Liver (tissue), 8 donors: ENCODE measurements at regions not wholly inside any gene's neighbourhood (a gene's known extent, or its start where the extent isn't known, plus 50 kb on each side); places are given as distances from the start of the nearest gene placed in this dataset.

Experiments used
- DNase-seq: peaks from one replicate; pipeline ENCODE4 v3.0.0-alpha.2; 2017; ENCODE audit warnings: low spot score
- H3K27ac ChIP-seq, 2 donors: one replicate each; pipeline ENCODE4 v1.7.0; 2013; ENCODE audit warnings: inconsistent platforms in 2 of 2, low read length in 2 of 2, control low read depth in 1 of 2, low read depth in 1 of 2, mild to moderate bottlenecking in 1 of 2
- H3K27me3 ChIP-seq, 4 donors: one replicate each; pipeline versions ENCODE4 v1.6.1 to v1.7.0; 2013; ENCODE audit warnings: low read length in 3 of 4, inconsistent platforms in 1 of 4, mild to moderate bottlenecking in 1 of 4, moderate library complexity in 1 of 4; ENCODE audit not compliant: control insufficient read depth in 4 of 4, insufficient read depth in 4 of 4
- H3K36me3 ChIP-seq, 4 donors: one replicate each; pipeline versions ENCODE4 v1.6.1 to v1.7.0; 2013; ENCODE audit warnings: low read length in 3 of 4, mild to moderate bottlenecking in 3 of 4, low read depth in 1 of 4, moderate library complexity in 1 of 4; ENCODE audit not compliant: control insufficient read depth in 4 of 4, insufficient read depth in 3 of 4
- H3K4me1 ChIP-seq, 4 donors: one replicate each; pipeline versions ENCODE4 v1.6.1 to v1.7.0; 2013; ENCODE audit warnings: low read length in 3 of 4, mild to moderate bottlenecking in 3 of 4, moderate library complexity in 1 of 4; ENCODE audit not compliant: control insufficient read depth in 4 of 4, insufficient read depth in 4 of 4
- H3K4me3 ChIP-seq, 3 donors: one replicate each; pipeline versions ENCODE4 v1.6.1 to v1.7.0; 2013; ENCODE audit warnings: low read length in 3 of 3, control low read depth in 1 of 3, low read depth in 1 of 3, mild to moderate bottlenecking in 1 of 3
- H3K9ac ChIP-seq, 2 donors: one replicate each; pipeline ENCODE4 v1.7.0; 2013; ENCODE audit warnings: low read length in 2 of 2, mild to moderate bottlenecking in 2 of 2, moderate library complexity in 2 of 2, control low read depth in 1 of 2, low read depth in 1 of 2
- H3K9me3 ChIP-seq, 4 donors: one replicate each; pipeline versions ENCODE4 v1.6.1 to v1.7.0; 2013; ENCODE audit warnings: low read length in 3 of 4; ENCODE audit not compliant: control insufficient read depth in 4 of 4
- ATF3 ChIP-seq: IDR thresholded peaks from 2 replicates; pipeline ENCODE4 v1.6.1; 2016; ENCODE audit warnings: antibody characterized with exemption
- CTCF ChIP-seq: fragments of 150-350 bp; IDR thresholded peaks from 2 replicates; pipeline ENCODE4 v1.5.1; 2017; ENCODE audit warnings: improper control_type of control experiment, low read depth, low read length; ENCODE audit not compliant: missing input control
- EGR1 ChIP-seq, 2 donors: IDR thresholded peaks; 2 replicates each; pipeline ENCODE4 v1.6.1; 2016 to 2018; ENCODE audit warnings: antibody characterized with exemption in 2 of 2, low read depth in 2 of 2
- FOXA1 ChIP-seq: IDR thresholded peaks from 2 replicates; pipeline ENCODE4 v1.6.1; 2016; ENCODE audit warnings: antibody characterized with exemption
- GABPA ChIP-seq, 2 donors: IDR thresholded peaks in 1 of 2; conservative IDR thresholded peaks in 1 of 2; 2 replicates each; pipeline ENCODE4 v1.6.1; 2016; ENCODE audit warnings: antibody characterized with exemption in 2 of 2, mild to moderate bottlenecking in 1 of 2, moderate library complexity in 1 of 2
- HNF4A ChIP-seq, 2 donors: conservative IDR thresholded peaks; 2 replicates each; pipeline ENCODE4 v1.6.1; 2016; ENCODE audit warnings: antibody characterized with exemption in 2 of 2, mild to moderate bottlenecking in 2 of 2
- HNF4G ChIP-seq: IDR thresholded peaks from 2 replicates; pipeline ENCODE4 v1.6.1; 2016; ENCODE audit warnings: antibody characterized with exemption
- JUND ChIP-seq, 2 donors: IDR thresholded peaks; 2 replicates each; pipeline ENCODE4 v1.6.1; 2016; ENCODE audit warnings: antibody characterized with exemption in 2 of 2
- NR2F2 ChIP-seq: IDR thresholded peaks from 2 replicates; pipeline ENCODE4 v1.6.1; 2016; ENCODE audit warnings: antibody characterized with exemption
- RAD21 ChIP-seq, 2 donors: IDR thresholded peaks; 2 replicates each; pipeline ENCODE4 v1.6.1; 2016; ENCODE audit warnings: antibody characterized with exemption in 2 of 2, mild to moderate bottlenecking in 2 of 2
- REST ChIP-seq: IDR thresholded peaks from 2 replicates; pipeline ENCODE4 v1.6.1; 2016; ENCODE audit warnings: antibody characterized with exemption, mild to moderate bottlenecking
- RXRA ChIP-seq, 2 donors: IDR thresholded peaks; 2 replicates each; pipeline ENCODE4 v1.6.1; 2017 to 2018; ENCODE audit warnings: antibody characterized with exemption in 2 of 2, mild to moderate bottlenecking in 1 of 2
- TAF1 ChIP-seq: conservative IDR thresholded peaks from 2 replicates; pipeline ENCODE4 v1.6.1; 2016; ENCODE audit warnings: antibody characterized with exemption, mild to moderate bottlenecking
- YY1 ChIP-seq: IDR thresholded peaks from 2 replicates; pipeline ENCODE4 v1.6.1; 2016; ENCODE audit warnings: antibody characterized with exemption, mild to moderate bottlenecking
- WGBS: extraction: QIAGEN DNeasy Blood & Tissue Kit; methylation state at CpG from one replicate; pipeline ENCODE4 v1.1.7; 2013; 5-methylcytosine and 5-hydroxymethylcytosine counted together
- donor health status: healthy.
- donor health status: healthy.
- donor health status: healthy.
- donor health status: healthy.
- donor health status: healthy.

- Histone ChIP-seq H3K27ac (no peak overlapping the region), H3K27me3 (no peaks in the 10 kb centered on the region), H3K9me3 (no peaks in the 10 kb centered on the region), H3K36me3 (no peaks in the 10 kb centered on the region), H3K4me3 (no peak overlapping the region), H3K9ac (no peak overlapping the region), H3K4me1 (no peaks in the 10 kb centered on the region)
- WGBS = 89% methylated on average over 17 of the region's 17 CpGs
- TF ChIP-seq JUND (IDR thresholded peaks at IDR 0.05) = no peak
- TF ChIP-seq HNF4A (conservative IDR thresholded peaks at IDR 0.05) = no peak
- no peak for TF ChIP-seq YY1
- no peak for TF ChIP-seq RXRA (IDR thresholded peaks at IDR 0.05)
- TF ChIP-seq RAD21 (IDR thresholded peaks at IDR 0.05) = no peak
- no peak for DNase-seq
These were observed 512.8 kb upstream of the JARID2 start for GRCh38 chr6:14732844-14733757.

GRCh38 chr6:14734052-14734415 lies 511.8 kb upstream of the JARID2 start:
- no peaks in the 10 kb centered on the region for H3K4me1 ChIP-seq
- no peak overlapping the region for H3K4me3 ChIP-seq
- no peak overlapping the region for H3K9ac ChIP-seq
- H3K9me3 ChIP-seq = no peaks in the 10 kb centered on the region
- 96% methylated on average over 2 of the region's 2 CpGs for WGBS
- H3K27me3 ChIP-seq = no peaks in the 10 kb centered on the region
- no peaks in the 10 kb centered on the region for H3K36me3 ChIP-seq
- no peak for DNase-seq
- no peak overlapping the region for H3K27ac ChIP-seq
- TF ChIP-seq CTCF = no peak
- no peak for TF ChIP-seq GABPA (IDR thresholded peaks at IDR 0.05 in 1 of 2, conservative IDR thresholded peaks at IDR 0.05 in 1 of 2)
- TF ChIP-seq RXRA (IDR thresholded peaks at IDR 0.05) = no peak
- no peak for TF ChIP-seq YY1
- TF ChIP-seq FOXA1 = no peak
- no peak for TF ChIP-seq RAD21 (IDR thresholded peaks at IDR 0.05)
- no peak for TF ChIP-seq TAF1
- no peak for TF ChIP-seq REST
- no peak for TF ChIP-seq HNF4G
- no peak for TF ChIP-seq NR2F2
- no peak for TF ChIP-seq ATF3
- TF ChIP-seq HNF4A (conservative IDR thresholded peaks at IDR 0.05) = no peak
- TF ChIP-seq EGR1 (IDR thresholded peaks at IDR 0.05; ENCODE audit: low read depth in 2 of 2) = no peak
